Right lobe of liver (tissue), 6 donors: ENCODE measurements at regions not wholly inside any gene's neighbourhood (a gene's known extent, or its start where the extent isn't known, plus 50 kb on each side); places are given as distances from the start of the nearest gene placed in this dataset.

Experiments used
- ATAC-seq, 4 donors: fragments of 200-7000 bp; cut with Tn5 transposase; one replicate each; pipeline ENCODE4 v1.9.1; 2020; ENCODE audit warnings: mild to moderate bottlenecking in 4 of 4, moderate library complexity in 4 of 4
- DNase-seq, 3 donors: peaks; one replicate each; pipeline ENCODE4 v3.0.0-alpha.2; 2020
- H3K27ac ChIP-seq, 3 donors: fragments of 200-600 bp; one replicate each; pipeline ENCODE4 v1.8.0; 2022
- H3K27me3 ChIP-seq, 2 donors: fragments of 200-600 bp; one replicate each; pipeline ENCODE4 v1.8.0; 2022
- H3K36me3 ChIP-seq, 4 donors: fragments of 200-600 bp; sonication (generic) in 1 of 4; one replicate each; pipeline versions ENCODE4 v1.5.1 to v1.8.0; 2017 to 2022; ENCODE audit warnings: control low read depth in 1 of 4
- H3K4me1 ChIP-seq, 4 donors: fragments of 200-600 bp; sonication (generic) in 1 of 4; one replicate each; pipeline versions ENCODE4 v1.5.1 to v1.8.0; 2017 to 2022; ENCODE audit warnings: control low read depth in 1 of 4
- H3K4me3 ChIP-seq, 3 donors: fragments of 200-600 bp; one replicate each; pipeline ENCODE4 v1.8.0; 2022
- H3K9me3 ChIP-seq, 4 donors: fragments of 200-600 bp; sonication (generic) in 1 of 4; one replicate each; pipeline versions ENCODE4 v1.5.1 to v1.8.0; 2017 to 2022; ENCODE audit warnings: control low read depth in 1 of 4
- POLR2A ChIP-seq: fragments of 450-650 bp; IDR thresholded peaks from one replicate; pipeline ENCODE4 v1.6.1; 2017; ENCODE audit warnings: antibody characterized with exemption, mild to moderate bottlenecking
- WGBS: methylation state at CpG from one replicate; pipeline ENCODE4 v1.1.6; 2018; ENCODE audit warnings: low coverage, low lambda C conversion rate; ENCODE audit not compliant: insufficient coverage; ENCODE audit errors: missing lambda C conversion rate; 5-methylcytosine and 5-hydroxymethylcytosine counted together
- intact Hi-C, 2 donors: fragments of 100-400 bp; cut with DNase I; formaldehyde crosslinking; loops; one replicate each; pipeline versions ENCODE4 v1.11.2 to v1.14.1; 2022
- TF ChIP-seq, protein P1 (sequence below), 4 donors: fragments of 200-600 bp in 3 of 4; fragments of 450-650 bp in 1 of 4; IDR thresholded peaks; one replicate each; pipeline versions ENCODE4 v1.5.1 to v1.8.0; 2016 to 2022; ENCODE audit warnings: antibody characterized with exemption in 4 of 4, mild to moderate bottlenecking in 2 of 4
- donor health status: DM: no; HTN: yes; CAD: no.
- donor health status: DM: no; HTN: no; CAD: no.
- donor health status: DM: no; HTN: no; CAD: no.
- donor health status: DM: no; HTN: yes; CAD: no.
- donor health status: DM: no; HTN: yes; CAD: no.

DNA sequence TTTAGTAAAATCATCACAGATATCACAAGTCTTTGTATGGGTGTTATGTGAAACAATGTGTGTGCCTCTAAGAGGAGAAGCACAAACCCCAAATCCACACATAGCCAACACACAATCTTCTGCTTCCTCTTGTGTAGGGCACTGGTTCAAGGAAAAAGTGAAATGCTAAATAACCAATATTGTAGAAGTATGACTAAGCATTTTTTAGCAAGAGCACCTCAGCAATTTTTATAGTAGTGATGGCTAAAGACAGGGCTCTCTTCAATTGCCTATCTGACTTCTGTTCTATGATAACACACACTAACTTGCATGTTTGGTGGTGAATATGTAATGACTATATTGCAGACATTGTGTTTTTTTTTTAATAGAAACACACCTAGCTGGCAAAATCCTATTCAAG, 997.9 kb upstream of the ALCAM start:
- Histone ChIP-seq H3K4me1 (no peaks in the 10 kb centered on the region), H3K36me3 (no peaks in the 10 kb centered on the region), H3K9me3 (no peaks in the 10 kb centered on the region), H3K4me3 (no peak overlapping the region), H3K27me3 (no peaks in the 10 kb centered on the region), H3K27ac (no peak overlapping the region)
- intact Hi-C loops, result no loop called here
- TF ChIP-seq POLR2A, result no peak
- TF ChIP-seq, protein P1, sequence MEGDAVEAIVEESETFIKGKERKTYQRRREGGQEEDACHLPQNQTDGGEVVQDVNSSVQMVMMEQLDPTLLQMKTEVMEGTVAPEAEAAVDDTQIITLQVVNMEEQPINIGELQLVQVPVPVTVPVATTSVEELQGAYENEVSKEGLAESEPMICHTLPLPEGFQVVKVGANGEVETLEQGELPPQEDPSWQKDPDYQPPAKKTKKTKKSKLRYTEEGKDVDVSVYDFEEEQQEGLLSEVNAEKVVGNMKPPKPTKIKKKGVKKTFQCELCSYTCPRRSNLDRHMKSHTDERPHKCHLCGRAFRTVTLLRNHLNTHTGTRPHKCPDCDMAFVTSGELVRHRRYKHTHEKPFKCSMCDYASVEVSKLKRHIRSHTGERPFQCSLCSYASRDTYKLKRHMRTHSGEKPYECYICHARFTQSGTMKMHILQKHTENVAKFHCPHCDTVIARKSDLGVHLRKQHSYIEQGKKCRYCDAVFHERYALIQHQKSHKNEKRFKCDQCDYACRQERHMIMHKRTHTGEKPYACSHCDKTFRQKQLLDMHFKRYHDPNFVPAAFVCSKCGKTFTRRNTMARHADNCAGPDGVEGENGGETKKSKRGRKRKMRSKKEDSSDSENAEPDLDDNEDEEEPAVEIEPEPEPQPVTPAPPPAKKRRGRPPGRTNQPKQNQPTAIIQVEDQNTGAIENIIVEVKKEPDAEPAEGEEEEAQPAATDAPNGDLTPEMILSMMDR (IDR thresholded peaks at IDR 0.05), result no peak
- no peak for ATAC-seq
- no peak for DNase-seq

DNA sequence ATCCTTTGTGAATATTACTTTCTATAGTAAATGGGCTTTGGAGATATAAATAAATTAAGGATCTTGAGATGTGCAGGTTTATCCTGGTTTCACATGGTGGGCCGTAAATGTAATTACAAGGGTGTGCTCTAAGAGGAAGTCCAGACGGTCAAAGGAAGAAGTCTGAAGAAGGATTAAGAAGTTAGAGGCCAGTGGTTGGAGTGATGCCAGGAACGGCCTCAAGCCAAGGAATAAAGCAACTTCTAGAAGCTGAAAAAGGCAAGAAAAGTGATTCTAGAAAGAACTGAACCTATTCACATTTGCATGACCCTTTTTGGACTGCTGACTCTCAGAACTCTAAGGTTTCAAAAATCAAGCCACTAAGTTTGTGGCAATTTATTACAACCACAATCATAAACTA, 981.3 kb upstream of the ALCAM start:
- no peak for TF ChIP-seq POLR2A
- TF ChIP-seq, protein P1 (IDR thresholded peaks at IDR 0.05), result no peak
- H3K27me3 ChIP-seq, result no peaks in the 10 kb centered on the region
- no peak for DNase-seq

DNA sequence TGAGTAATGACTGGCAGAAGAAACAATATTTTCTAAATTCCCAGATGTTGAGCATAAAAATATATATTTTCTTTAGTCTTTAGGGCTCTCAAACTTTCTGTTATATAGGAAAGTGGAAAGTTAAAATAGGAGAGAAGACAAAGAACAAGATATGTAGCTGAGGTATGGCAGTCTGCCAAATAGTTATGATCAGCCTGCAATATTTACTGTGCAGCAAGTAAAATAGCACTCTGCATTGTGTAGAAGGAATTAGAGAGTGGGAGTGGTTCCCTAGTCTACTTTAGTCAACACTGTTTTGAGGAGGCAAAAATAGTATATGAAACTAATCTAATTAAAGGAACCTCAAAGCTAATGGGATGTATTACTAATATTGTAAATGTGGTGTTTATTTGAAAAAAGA, 978.1 kb upstream of the ALCAM start:
- no peaks in the 10 kb centered on the region for H3K27me3 ChIP-seq
- DNase-seq (no peak), ATAC-seq (no peak)
- no peaks in the 10 kb centered on the region for H3K9me3 ChIP-seq
- intact Hi-C loops, result no loop called here
- no peak overlapping the region for H3K4me3 ChIP-seq
- no peaks in the 10 kb centered on the region for H3K36me3 ChIP-seq
- no peaks in the 10 kb centered on the region for H3K4me1 ChIP-seq
- H3K27ac ChIP-seq, result no peak overlapping the region
- TF ChIP-seq POLR2A, result no peak
- TF ChIP-seq, protein P1 (IDR thresholded peaks at IDR 0.05), result no peak

More for the DNA sequence above, 981.3 kb upstream of the ALCAM start:
- Histone ChIP-seq H3K27ac (no peak overlapping the region), H3K4me3 (no peak overlapping the region), H3K9me3 (no peaks in the 10 kb centered on the region), H3K4me1 (no peaks in the 10 kb centered on the region), H3K36me3 (no peaks in the 10 kb centered on the region)
- WGBS, result 29% methylated on average over 3 of the region's 3 CpGs
- no peak for ATAC-seq
- intact Hi-C loops, result no loop called here

DNA sequence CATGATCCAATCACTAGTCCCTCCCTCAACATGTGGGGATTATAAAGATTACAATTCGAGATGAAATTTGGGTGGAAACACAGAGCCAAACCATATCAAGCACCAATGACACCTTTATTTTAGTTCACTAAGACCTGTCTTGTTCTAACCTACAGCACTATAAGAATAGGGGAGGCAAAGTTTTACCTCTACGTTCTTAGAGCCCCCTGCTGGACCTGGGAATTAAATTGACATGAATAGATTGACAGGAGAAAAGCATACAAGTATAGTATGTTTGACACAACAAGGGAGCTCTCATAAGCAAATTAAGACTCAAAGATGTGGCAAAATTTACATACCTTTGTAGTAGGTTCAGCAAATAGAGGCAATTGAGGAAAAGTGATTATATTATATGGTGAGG, 974.4 kb upstream of the ALCAM start:
- DNase-seq (no peak), ATAC-seq (peak in 2 of 4 donors; percentile 22 to 30)
- Histone ChIP-seq H3K4me3 (no peak overlapping the region), H3K27me3 (no peaks in the 10 kb centered on the region), H3K9me3 (no peaks in the 10 kb centered on the region), H3K27ac (no peak overlapping the region), H3K4me1 (no peaks in the 10 kb centered on the region), H3K36me3 (no peaks in the 10 kb centered on the region)
- no peak for TF ChIP-seq POLR2A
- TF ChIP-seq, protein P1 (IDR thresholded peaks at IDR 0.05), result peak in 1 of 4 donors; percentile 9
- 19% methylated on average over 2 of the region's 2 CpGs for WGBS
- intact Hi-C loops, result no loop called here

DNA sequence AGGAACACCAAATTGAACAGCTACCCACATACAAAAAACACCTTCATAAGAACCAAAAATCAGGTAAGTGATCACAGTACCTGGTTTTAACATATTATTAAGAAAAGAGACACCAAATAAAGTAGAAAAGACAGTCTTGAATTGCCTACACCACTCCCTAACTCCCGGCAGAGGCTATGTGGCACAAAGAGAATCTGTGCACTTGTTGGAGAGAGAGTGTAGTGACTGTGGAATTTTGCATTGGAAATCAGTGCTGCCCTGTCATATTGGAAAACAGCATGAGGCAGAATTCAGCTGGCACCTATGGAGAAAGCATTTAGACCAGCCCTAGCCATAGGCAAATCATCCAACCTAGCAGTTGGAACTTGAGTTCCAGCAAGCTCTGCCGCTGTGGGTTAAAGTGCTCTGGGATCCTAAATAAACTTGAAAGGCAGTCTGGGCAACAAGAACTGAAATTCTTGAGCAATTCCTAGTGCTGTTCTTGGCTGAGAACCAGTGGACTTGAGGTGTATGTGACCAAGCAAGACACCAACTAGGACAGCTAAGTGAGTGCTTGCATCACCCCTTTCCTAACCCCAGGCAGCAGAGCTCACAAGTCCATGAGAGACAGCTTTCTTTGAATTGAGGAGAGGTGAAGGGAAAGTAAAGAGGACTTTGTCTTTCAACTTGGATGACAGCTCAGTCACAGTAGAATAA, 969.6 kb upstream of the ALCAM start:
- no peak for TF ChIP-seq POLR2A
- TF ChIP-seq, protein P1 (IDR thresholded peaks at IDR 0.05), result no peak
- DNase-seq (no peak), ATAC-seq (no peak)
- Histone ChIP-seq H3K9me3 (no peaks in the 10 kb centered on the region), H3K27me3 (no peaks in the 10 kb centered on the region), H3K36me3 (no peaks in the 10 kb centered on the region), H3K4me3 (no peak overlapping the region), H3K27ac (no peak overlapping the region), H3K4me1 (no peaks in the 10 kb centered on the region)
- WGBS, result 86% methylated on average over 2 of the region's 2 CpGs
- intact Hi-C loops, result no loop called here
